ENCODE measurements at regions not wholly inside any gene's neighbourhood (a gene's known extent, or its start where the extent isn't known, plus 50 kb on each side); places are given as distances from the start of the nearest gene placed in this dataset.

GRCh38 chr5:68433923-68434879 lies 218.6 kb downstream of the PIK3R1 start (continued):
- TF ChIP-seq, protein P1, sequence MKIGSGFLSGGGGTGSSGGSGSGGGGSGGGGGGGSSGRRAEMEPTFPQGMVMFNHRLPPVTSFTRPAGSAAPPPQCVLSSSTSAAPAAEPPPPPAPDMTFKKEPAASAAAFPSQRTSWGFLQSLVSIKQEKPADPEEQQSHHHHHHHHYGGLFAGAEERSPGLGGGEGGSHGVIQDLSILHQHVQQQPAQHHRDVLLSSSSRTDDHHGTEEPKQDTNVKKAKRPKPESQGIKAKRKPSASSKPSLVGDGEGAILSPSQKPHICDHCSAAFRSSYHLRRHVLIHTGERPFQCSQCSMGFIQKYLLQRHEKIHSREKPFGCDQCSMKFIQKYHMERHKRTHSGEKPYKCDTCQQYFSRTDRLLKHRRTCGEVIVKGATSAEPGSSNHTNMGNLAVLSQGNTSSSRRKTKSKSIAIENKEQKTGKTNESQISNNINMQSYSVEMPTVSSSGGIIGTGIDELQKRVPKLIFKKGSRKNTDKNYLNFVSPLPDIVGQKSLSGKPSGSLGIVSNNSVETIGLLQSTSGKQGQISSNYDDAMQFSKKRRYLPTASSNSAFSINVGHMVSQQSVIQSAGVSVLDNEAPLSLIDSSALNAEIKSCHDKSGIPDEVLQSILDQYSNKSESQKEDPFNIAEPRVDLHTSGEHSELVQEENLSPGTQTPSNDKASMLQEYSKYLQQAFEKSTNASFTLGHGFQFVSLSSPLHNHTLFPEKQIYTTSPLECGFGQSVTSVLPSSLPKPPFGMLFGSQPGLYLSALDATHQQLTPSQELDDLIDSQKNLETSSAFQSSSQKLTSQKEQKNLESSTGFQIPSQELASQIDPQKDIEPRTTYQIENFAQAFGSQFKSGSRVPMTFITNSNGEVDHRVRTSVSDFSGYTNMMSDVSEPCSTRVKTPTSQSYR (CRISPR knock-in tag; IDR thresholded peaks at IDR 0.05; ENCODE audit: borderline replicate concordance) = no peak
- TF ChIP-seq ZNF451 (CRISPR knock-in tag; IDR thresholded peaks at IDR 0.05) (no peak), IRX3 (CRISPR knock-in tag; IDR thresholded peaks at IDR 0.05; ENCODE audit: borderline replicate concordance, low read depth) (no peak), ZBTB38 (CRISPR knock-in tag; IDR thresholded peaks at IDR 0.05) (peak; percentile 72; the same call in 1 of the 2 replicates), ZNF749 (CRISPR knock-in tag; IDR thresholded peaks at IDR 0.05; ENCODE audit: borderline replicate concordance) (no peak), ZNF333 (CRISPR knock-in tag; IDR thresholded peaks at IDR 0.05; ENCODE audit: borderline replicate concordance) (no peak), ZFP62 (CRISPR knock-in tag; IDR thresholded peaks at IDR 0.05) (no peak), ZNF350 (CRISPR knock-in tag; IDR thresholded peaks at IDR 0.05; ENCODE audit: borderline replicate concordance, low read depth) (0 out of 2 replicates have a peak, but pooled peaks have one; percentile 39), ZNF292 (CRISPR knock-in tag; IDR thresholded peaks at IDR 0.05; ENCODE audit: borderline replicate concordance, low read depth) (peak; percentile 81; the same call in 1 of the 2 replicates), MLXIP (CRISPR knock-in tag; IDR thresholded peaks at IDR 0.05; ENCODE audit: borderline replicate concordance) (no peak), AGO2 (optimal IDR thresholded peaks at IDR 0.05; ENCODE audit: low read depth, low read length) (no peak)
- TF ChIP-seq, protein P2, sequence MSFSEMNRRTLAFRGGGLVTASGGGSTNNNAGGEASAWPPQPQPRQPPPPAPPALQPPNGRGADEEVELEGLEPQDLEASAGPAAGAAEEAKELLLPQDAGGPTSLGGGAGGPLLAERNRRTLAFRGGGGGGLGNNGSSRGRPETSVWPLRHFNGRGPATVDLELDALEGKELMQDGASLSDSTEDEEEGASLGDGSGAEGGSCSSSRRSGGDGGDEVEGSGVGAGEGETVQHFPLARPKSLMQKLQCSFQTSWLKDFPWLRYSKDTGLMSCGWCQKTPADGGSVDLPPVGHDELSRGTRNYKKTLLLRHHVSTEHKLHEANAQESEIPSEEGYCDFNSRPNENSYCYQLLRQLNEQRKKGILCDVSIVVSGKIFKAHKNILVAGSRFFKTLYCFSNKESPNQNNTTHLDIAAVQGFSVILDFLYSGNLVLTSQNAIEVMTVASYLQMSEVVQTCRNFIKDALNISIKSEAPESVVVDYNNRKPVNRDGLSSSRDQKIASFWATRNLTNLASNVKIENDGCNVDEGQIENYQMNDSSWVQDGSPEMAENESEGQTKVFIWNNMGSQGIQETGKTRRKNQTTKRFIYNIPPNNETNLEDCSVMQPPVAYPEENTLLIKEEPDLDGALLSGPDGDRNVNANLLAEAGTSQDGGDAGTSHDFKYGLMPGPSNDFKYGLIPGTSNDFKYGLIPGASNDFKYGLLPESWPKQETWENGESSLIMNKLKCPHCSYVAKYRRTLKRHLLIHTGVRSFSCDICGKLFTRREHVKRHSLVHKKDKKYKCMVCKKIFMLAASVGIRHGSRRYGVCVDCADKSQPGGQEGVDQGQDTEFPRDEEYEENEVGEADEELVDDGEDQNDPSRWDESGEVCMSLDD (CRISPR knock-in tag; IDR thresholded peaks at IDR 0.05; ENCODE audit: borderline replicate concordance) = no peak
- TF ChIP-seq, protein P3, sequence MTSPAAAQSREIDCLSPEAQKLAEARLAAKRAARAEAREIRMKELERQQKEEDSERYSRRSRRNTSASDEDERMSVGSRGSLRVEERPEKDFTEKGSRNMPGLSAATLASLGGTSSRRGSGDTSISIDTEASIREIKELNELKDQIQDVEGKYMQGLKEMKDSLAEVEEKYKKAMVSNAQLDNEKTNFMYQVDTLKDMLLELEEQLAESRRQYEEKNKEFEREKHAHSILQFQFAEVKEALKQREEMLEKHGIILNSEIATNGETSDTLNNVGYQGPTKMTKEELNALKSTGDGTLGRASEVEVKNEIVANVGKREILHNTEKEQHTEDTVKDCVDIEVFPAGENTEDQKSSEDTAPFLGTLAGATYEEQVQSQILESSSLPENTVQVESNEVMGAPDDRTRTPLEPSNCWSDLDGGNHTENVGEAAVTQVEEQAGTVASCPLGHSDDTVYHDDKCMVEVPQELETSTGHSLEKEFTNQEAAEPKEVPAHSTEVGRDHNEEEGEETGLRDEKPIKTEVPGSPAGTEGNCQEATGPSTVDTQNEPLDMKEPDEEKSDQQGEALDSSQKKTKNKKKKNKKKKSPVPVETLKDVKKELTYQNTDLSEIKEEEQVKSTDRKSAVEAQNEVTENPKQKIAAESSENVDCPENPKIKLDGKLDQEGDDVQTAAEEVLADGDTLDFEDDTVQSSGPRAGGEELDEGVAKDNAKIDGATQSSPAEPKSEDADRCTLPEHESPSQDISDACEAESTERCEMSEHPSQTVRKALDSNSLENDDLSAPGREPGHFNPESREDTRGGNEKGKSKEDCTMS (CRISPR knock-in tag; conservative IDR thresholded peaks at IDR 0.05) = no peak
- TF ChIP-seq, protein P4, sequence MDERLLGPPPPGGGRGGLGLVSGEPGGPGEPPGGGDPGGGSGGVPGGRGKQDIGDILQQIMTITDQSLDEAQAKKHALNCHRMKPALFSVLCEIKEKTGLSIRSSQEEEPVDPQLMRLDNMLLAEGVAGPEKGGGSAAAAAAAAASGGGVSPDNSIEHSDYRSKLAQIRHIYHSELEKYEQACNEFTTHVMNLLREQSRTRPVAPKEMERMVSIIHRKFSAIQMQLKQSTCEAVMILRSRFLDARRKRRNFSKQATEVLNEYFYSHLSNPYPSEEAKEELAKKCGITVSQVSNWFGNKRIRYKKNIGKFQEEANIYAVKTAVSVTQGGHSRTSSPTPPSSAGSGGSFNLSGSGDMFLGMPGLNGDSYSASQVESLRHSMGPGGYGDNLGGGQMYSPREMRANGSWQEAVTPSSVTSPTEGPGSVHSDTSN (CRISPR knock-in tag; IDR thresholded peaks at IDR 0.05) = no peak

All from HepG2 (cell line).